ENCODE measurements at regions not wholly inside any gene's neighbourhood (a gene's known extent, or its start where the extent isn't known, plus 50 kb on each side); places are given as distances from the start of the nearest gene placed in this dataset.
"Not testable (repeated sequence)": the region's sequence is repeated elsewhere in the genome, so short reads cannot be mapped to it uniquely, and the experiment has no call there.

DNA sequence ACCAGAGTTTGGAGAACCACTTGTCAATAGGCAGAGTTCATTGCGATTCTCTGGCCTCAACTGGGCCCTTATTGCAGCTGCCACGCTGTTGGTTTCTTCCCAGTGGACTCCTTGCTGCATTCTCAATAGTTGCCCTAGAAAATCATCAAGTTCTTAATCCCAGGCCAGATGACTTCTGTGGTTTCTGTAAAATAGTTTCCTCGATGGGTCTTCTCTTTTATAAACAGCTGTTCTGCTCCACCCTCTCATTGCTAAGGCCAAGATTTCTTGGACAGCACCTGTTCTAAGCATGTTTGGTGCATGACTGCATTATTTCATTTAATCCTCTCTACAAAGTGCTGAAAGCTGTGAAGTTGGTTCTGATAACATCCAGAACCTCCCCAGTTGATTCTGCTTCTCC, 131.0 kb downstream of the BCL2L11 start:
- DNase-seq, result no peak

GRCh38 chr2:111252436-111252835, 131.7 kb downstream of the BCL2L11 start:
- no peak for DNase-seq

DNA sequence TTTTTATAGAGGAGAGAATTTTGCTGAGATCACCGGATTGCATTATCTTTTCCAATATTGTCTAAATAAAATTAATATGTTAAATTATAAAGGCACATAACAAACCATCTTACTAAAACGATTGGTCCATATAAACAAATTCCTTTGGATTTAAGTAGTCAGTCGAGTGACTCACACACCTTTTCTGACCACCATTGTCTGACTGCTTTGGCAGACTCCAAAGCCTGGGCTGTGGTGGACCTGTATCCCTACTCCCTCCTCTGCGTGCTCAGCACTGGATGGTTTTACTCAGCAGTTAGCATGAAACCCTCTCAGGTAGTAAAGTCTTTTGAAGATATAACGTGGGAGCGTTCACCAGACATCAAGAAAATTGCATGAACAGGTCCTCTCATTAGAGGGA, 134.2 kb downstream of the BCL2L11 start:
- DNase-seq, result not testable (repeated sequence)

GRCh38 chr2:111256628-111257027, 135.9 kb downstream of the BCL2L11 start:
- not testable (repeated sequence) for DNase-seq

DNA sequence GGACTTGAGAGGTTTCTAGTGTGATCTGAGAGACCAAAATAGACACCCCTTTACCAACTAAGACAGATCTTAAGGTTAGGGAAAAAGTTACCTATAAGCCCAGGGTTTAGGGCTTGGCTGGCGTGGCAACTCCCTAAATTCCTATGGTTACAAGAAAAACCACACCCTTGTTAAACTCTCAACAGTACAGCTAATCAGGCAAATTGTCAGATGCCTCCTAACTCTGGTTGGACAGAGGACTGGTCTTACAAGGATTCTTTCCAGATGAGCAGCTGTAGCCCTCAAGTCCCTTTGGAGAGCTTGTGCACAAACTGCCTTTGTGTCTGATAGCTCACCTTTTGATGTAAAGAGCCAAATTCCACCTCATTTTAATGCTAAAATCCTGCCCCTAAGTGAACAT, 136.9 kb downstream of the BCL2L11 start:
- DNase-seq, result not testable (repeated sequence)

DNA sequence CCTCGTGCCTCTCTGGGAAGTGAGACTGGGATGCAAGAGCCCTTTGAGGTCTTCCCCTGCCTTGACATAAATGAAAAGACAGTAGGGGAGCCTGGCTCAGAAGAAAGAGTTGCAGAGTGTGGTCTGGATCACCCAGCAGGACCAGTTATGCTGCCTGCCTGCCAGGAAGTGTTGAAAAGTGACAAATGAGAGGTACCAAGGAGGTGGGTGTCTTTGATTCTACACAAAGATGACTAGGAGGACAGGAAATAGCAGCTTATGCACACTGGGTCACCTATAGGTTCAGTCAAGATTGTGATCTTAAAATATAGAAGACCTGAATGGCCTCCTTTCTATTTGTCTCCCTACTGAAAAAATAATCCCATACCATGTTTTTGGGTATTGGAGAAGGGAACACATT, 137.6 kb downstream of the BCL2L11 start:
- DNase-seq, result not testable (repeated sequence)

DNA sequence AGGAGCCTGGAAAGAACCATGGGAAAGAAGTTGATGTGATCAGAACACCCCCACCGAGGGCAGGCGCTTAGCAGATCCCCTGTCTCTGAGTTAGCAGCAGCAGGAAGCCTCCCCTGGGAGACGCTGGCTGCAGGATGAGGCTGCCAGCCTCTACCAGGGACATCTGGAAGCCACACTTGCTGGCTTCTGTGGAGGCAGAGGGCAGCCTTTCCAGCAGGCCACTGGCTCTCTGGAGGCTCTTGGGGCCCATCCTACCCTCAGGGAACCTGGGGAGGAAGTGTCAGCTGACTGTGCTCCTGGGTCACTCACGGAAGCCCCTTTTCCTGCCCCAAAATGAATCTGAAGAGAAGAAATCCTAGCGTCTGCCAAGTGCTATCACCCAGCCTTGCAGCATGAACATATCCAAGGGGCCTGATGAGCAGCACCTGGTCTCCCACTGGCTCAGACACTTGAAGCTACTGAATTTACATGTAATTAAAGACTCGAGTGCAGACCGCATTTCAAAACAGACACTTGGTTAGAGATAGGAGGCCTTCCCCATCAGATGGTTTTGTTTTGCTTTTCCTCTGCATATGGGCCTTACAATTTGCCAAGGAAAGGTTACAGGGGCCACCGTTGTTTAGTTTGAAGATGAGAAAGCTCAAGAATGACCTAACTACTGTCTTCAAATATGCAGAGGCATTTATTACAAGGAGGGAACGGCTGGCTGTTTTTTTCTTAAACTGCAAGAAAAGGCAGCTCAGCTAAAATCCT, 142.1 kb downstream of the BCL2L11 start:
- DNase-seq, result not testable (repeated sequence)

DNA sequence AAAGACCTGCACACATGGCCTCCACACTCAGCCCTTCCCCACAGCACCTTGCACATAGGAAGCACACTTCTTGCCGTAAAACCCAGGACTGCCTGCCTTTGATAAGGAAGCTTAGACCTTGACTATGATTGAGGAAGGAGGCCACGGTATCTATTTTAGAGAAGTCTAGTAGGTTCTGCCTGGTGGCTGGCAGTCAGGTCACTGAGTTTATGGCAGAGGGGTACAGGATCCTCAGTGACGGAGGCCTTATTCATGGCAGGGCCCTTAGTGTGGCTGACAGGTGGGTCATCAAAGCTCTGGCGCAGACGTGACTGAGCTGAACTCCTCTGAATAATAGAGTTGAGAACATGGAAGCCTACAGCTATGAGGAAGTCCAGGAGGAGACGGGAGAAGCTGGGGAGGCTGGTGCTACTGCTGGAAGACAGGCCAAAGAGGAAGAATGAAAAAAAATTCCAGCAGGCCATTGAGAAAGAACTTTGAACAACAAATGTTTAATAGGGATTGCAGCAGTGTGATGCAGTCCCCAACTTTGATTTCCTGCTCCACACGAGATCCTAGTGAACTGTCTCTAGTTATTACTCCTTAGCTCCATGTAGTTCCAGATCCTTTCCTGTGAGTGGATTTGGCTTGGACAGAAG, 142.8 kb downstream of the BCL2L11 start:
- DNase-seq, result not testable (repeated sequence)

DNA sequence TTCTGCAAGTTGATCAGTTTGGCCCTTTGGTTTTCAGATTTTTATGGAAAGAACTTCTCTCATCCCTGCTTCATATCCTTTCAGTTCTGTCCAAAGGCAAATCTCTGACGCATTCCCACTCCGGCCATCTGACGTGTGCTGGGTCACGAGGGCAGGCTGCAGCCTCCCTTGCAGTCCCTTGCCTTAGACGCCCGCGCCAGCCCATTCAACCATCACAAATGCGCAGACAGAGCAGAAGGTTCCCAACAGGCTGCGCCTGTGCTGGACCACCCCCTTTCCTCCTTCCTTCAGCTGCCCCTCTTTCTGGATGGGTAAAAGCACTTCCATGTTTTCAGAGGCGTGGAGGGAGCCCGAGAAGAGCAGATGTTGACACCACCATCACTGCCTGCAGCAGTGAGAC, 144.2 kb downstream of the BCL2L11 start:
- DNase-seq, result not testable (repeated sequence)

GRCh38 chr2:111266556-111266955, 145.8 kb downstream of the BCL2L11 start:
- not testable (repeated sequence) for DNase-seq

GRCh38 chr2:111267038-111267437, 146.3 kb downstream of the BCL2L11 start:
- DNase-seq, result peak in 1 of 3 donors; percentile 20

- not testable (repeated sequence) for DNase-seq
Observed at GRCh38 chr2:111269761-111270323, 149.1 kb downstream of the BCL2L11 start.

- not testable (repeated sequence) for DNase-seq
Observed at GRCh38 chr2:111270569-111270968, 149.9 kb downstream of the BCL2L11 start.

- DNase-seq, result not testable (repeated sequence)
Observed at GRCh38 chr2:111271647-111272304, 151.1 kb downstream of the BCL2L11 start.

- DNase-seq, result not testable (repeated sequence)
Observed at GRCh38 chr2:111273007-111273406, 152.3 kb downstream of the BCL2L11 start.

DNA sequence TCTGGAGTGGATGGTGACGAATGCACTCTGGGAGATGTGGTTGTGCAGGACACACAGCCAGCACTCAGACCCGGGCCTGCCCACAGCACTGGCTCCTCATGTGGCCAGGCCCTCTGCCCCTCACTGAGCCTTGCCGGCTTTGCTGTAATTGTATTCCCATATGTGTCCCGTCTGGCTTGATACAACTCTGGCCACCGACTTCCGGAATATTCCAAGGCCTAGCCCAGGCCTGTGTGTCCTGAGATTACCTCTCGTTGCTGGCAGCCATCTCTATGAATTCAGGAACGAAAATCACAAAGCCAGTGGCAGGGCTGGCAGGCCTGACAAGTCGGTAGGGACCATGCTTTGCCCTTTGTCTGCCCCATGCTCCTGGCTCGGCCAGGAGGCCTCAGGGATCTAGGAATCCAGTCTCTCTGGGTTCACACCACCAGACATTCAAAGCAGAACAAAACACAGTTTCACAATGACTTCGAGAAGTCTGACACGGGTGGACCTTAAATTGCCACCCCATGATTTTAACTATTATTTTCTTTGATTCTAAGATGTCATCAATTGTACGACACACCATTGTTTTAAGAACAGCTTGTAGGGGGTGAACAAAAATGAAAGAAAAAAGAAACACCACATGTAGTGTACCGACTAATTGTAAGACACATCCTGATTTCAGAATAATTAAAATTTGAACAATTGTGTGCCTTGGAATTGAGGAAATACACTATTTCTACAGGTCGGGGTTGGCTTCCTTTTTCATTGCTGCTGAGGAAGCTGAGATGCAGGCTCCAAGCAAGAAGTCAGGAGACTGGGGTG, 154.5 kb downstream of the BCL2L11 start:
- DNase-seq, result not testable (repeated sequence)

GRCh38 chr2:111275854-111276171, 155.1 kb downstream of the BCL2L11 start:
- not testable (repeated sequence) for DNase-seq

DNA sequence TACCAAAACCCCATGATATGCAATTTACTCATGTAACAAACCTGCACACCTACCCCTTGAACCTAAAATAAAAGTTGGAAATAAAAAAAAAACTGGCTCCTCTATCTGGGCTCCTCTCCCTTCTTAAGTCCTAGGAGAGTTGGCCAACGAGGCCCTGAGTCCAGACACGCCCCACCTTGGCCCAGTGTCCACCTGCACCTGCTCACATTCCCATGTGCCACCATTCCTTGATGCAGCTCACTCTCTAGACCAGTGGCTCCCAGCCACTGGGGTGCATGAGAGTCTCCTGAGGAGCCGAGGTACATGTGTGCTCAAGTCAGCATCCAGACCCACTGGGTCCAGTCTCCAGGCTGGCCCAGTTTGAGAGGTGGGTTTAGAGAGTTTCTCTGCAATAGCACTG, 157.4 kb downstream of the BCL2L11 start:
- DNase-seq, result not testable (repeated sequence)

- DNase-seq, result not testable (repeated sequence)
Observed at GRCh38 chr2:111280709-111281286, 160.1 kb downstream of the BCL2L11 start.

GRCh38 chr2:111282162-111282561, 161.4 kb downstream of the BCL2L11 start:
- not testable (repeated sequence) for DNase-seq
